ENCODE measurements at regions not wholly inside any gene's neighbourhood (a gene's known extent, or its start where the extent isn't known, plus 50 kb on each side); places are given as distances from the start of the nearest gene placed in this dataset.

DNA sequence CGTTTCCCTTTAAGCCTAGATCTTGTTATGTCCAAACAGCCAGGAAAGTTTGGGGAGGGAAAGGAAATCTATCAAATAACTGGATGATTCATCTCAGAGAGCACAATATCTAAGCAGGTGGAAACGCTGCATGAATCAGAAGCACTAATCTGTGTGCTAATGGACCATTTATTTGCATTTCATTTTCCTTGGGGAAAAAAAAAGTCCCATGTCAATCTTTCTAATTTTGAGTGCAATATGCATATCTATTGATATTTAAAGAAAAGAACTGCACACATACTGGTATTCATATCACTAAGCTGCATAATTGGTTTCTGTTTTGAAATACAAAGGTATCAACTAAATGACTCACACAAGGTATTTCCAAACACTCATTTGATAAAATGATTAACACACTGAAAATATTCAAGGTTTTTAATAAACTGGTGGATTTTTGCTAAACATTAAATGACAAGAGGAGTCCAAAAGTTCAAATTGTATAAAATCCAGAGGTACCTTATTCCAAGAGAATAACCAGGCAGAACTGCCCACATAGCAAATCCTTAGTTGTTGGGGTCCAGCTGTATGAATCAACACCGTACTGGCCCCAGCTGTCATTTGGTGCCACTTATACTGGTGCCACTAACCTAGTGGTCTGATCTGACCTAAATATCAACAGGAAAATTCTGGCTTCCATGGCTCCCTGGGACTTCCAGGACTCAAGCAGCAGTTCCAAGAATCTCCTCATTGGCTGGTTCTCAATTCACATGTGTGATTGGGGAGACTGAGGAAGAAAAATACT, 122.2 kb upstream of the SP4 start:
- TF ChIP-seq, protein P1, sequence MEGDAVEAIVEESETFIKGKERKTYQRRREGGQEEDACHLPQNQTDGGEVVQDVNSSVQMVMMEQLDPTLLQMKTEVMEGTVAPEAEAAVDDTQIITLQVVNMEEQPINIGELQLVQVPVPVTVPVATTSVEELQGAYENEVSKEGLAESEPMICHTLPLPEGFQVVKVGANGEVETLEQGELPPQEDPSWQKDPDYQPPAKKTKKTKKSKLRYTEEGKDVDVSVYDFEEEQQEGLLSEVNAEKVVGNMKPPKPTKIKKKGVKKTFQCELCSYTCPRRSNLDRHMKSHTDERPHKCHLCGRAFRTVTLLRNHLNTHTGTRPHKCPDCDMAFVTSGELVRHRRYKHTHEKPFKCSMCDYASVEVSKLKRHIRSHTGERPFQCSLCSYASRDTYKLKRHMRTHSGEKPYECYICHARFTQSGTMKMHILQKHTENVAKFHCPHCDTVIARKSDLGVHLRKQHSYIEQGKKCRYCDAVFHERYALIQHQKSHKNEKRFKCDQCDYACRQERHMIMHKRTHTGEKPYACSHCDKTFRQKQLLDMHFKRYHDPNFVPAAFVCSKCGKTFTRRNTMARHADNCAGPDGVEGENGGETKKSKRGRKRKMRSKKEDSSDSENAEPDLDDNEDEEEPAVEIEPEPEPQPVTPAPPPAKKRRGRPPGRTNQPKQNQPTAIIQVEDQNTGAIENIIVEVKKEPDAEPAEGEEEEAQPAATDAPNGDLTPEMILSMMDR (IDR thresholded peaks at IDR 0.05): no peak
- no peak for TF ChIP-seq ZFX (IDR thresholded peaks at IDR 0.05; ENCODE audit: borderline replicate concordance)
